Lower leg skin (tissue), 3 donors: ENCODE measurements at regions not wholly inside any gene's neighbourhood (a gene's known extent, or its start where the extent isn't known, plus 50 kb on each side); places are given as distances from the start of the nearest gene placed in this dataset.

Experiments used
- POLR2A ChIP-seq, 2 donors: fragments of 450-650 bp; IDR thresholded peaks; one replicate each; pipeline ENCODE4 v1.6.1; 2016 to 2017; ENCODE audit warnings: antibody characterized with exemption in 2 of 2, mild to moderate bottlenecking in 1 of 2, moderate library complexity in 1 of 2
- TF ChIP-seq, protein P1 (sequence below), 3 donors: fragments of 450-650 bp; IDR thresholded peaks; one replicate each; pipeline ENCODE4 v1.5.1; 2016; ENCODE audit warnings: antibody characterized with exemption in 3 of 3, mild to moderate bottlenecking in 3 of 3, moderate library complexity in 2 of 3

DNA sequence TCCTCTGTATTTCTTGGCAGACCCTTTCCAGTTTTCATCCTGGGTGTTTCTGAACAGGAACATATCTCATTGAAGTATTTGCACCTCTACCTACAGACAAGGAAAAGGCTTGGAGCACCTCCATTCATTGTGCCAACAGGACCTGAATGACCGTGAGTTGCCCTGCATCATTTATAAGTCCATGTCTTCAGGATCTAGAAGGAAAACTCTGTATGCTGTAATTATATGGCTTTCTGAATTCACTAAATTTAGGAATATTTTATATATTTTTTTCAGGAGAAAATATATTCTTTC, 402.3 kb upstream of the SLC14A2 start:
- TF ChIP-seq, protein P1, sequence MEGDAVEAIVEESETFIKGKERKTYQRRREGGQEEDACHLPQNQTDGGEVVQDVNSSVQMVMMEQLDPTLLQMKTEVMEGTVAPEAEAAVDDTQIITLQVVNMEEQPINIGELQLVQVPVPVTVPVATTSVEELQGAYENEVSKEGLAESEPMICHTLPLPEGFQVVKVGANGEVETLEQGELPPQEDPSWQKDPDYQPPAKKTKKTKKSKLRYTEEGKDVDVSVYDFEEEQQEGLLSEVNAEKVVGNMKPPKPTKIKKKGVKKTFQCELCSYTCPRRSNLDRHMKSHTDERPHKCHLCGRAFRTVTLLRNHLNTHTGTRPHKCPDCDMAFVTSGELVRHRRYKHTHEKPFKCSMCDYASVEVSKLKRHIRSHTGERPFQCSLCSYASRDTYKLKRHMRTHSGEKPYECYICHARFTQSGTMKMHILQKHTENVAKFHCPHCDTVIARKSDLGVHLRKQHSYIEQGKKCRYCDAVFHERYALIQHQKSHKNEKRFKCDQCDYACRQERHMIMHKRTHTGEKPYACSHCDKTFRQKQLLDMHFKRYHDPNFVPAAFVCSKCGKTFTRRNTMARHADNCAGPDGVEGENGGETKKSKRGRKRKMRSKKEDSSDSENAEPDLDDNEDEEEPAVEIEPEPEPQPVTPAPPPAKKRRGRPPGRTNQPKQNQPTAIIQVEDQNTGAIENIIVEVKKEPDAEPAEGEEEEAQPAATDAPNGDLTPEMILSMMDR (IDR thresholded peaks at IDR 0.05), result no peak
- no peak for TF ChIP-seq POLR2A (IDR thresholded peaks at IDR 0.05)
